ENCODE measurements at regions not wholly inside any gene's neighbourhood (a gene's known extent, or its start where the extent isn't known, plus 50 kb on each side); places are given as distances from the start of the nearest gene placed in this dataset.

DNA sequence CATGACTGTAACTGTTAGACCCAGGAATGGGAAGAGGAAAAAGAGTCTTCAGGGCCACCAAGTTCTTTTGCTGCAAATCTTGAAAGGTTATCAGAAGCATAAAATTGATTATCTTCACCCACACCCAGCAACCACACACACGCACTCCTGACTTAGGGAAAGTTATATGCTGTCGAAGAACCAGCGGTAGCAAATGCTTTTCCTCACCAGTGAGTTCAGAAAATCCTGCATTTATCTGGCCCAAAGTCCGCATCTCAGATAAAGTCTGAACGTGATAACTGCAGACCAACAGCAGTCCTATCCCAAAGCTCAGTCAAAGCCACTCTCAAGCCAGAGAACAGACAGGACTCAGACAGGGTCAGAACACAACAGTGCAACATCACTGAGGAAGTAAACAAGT, 115.6 kb downstream of the IRS2 start:
- TF ChIP-seq POLR2A (IDR thresholded peaks at IDR 0.05), result no peak
- TF ChIP-seq, protein P1, sequence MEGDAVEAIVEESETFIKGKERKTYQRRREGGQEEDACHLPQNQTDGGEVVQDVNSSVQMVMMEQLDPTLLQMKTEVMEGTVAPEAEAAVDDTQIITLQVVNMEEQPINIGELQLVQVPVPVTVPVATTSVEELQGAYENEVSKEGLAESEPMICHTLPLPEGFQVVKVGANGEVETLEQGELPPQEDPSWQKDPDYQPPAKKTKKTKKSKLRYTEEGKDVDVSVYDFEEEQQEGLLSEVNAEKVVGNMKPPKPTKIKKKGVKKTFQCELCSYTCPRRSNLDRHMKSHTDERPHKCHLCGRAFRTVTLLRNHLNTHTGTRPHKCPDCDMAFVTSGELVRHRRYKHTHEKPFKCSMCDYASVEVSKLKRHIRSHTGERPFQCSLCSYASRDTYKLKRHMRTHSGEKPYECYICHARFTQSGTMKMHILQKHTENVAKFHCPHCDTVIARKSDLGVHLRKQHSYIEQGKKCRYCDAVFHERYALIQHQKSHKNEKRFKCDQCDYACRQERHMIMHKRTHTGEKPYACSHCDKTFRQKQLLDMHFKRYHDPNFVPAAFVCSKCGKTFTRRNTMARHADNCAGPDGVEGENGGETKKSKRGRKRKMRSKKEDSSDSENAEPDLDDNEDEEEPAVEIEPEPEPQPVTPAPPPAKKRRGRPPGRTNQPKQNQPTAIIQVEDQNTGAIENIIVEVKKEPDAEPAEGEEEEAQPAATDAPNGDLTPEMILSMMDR (IDR thresholded peaks at IDR 0.05), result no peak
